Gastrocnemius medialis (tissue), 4 donors: ENCODE measurements at regions not wholly inside any gene's neighbourhood (a gene's known extent, or its start where the extent isn't known, plus 50 kb on each side); places are given as distances from the start of the nearest gene placed in this dataset.

Source experiments
- CTCF ChIP-seq, 5 experiments: fragments of 450-650 bp in 3 of 5; fragments of 200-600 bp in 2 of 5; sonication (generic) in 2 of 5; IDR thresholded peaks in 4 of 5; conservative IDR thresholded peaks in 1 of 5; 1 replicate in 4 of 5; 2 replicates in 1 of 5; pipeline ENCODE4 v1.5.1; 2016 to 2019; ENCODE audit warnings: antibody characterized with exemption in 5 of 5, mild to moderate bottlenecking in 3 of 5, moderate library complexity in 3 of 5
- POLR2A ChIP-seq, 2 donors: fragments of 450-650 bp; IDR thresholded peaks; one replicate each; pipeline ENCODE4 v1.6.1; 2017; ENCODE audit warnings: antibody characterized with exemption in 2 of 2, mild to moderate bottlenecking in 2 of 2, moderate library complexity in 2 of 2

- TF ChIP-seq CTCF (IDR thresholded peaks at IDR 0.05 in 4 of 5, conservative IDR thresholded peaks at IDR 0.05 in 1 of 5), result no peak
- TF ChIP-seq POLR2A (IDR thresholded peaks at IDR 0.05), result no peak
These were observed 410.4 kb downstream of the RAD51AP2 start for GRCh38 chr2:17107871-17108270.
